ENCODE measurements at regions not wholly inside any gene's neighbourhood (a gene's known extent, or its start where the extent isn't known, plus 50 kb on each side); places are given as distances from the start of the nearest gene placed in this dataset.

- H3K9ac ChIP-seq (ENCODE audit: low read length): no peak overlapping the region
- no peaks in the 10 kb centered on the region for H3K4me1 ChIP-seq (ENCODE audit: insufficient read depth, low read length)
- no peak overlapping the region for H3K4me3 ChIP-seq (ENCODE audit: low read depth in 1 of 2, low read length in 2 of 2)
- no peaks in the 10 kb centered on the region for H3K36me3 ChIP-seq (ENCODE audit: insufficient read depth, low read length)
- H3K27me3 ChIP-seq (ENCODE audit: control insufficient read depth in 1 of 2, insufficient read depth in 2 of 2, low read length in 2 of 2): no peaks in the 10 kb centered on the region
- H3K27ac ChIP-seq (ENCODE audit: low read depth, low read length): no peak overlapping the region
- H3K9me3 ChIP-seq (ENCODE audit: low read length): no peaks in the 10 kb centered on the region
Observed at GRCh38 chrX:9166584-9166944, 132.6 kb upstream of the FAM9B start.

- H3K4me3 ChIP-seq (ENCODE audit: low read depth in 1 of 2, low read length in 2 of 2): no peak overlapping the region
- no peaks in the 10 kb centered on the region for H3K4me1 ChIP-seq (ENCODE audit: insufficient read depth, low read length)
- H3K27me3 ChIP-seq (ENCODE audit: control insufficient read depth in 1 of 2, insufficient read depth in 2 of 2, low read length in 2 of 2): no peaks in the 10 kb centered on the region
- no peak overlapping the region for H3K9ac ChIP-seq (ENCODE audit: low read length)
- no peaks in the 10 kb centered on the region for H3K36me3 ChIP-seq (ENCODE audit: insufficient read depth, low read length)
- H3K9me3 ChIP-seq (ENCODE audit: low read length): no peaks in the 10 kb centered on the region
- no peak overlapping the region for H3K27ac ChIP-seq (ENCODE audit: low read depth, low read length)
Observed at GRCh38 chrX:9171841-9172463, 138.0 kb upstream of the FAM9B start.

- H3K4me1 ChIP-seq (ENCODE audit: insufficient read depth, low read length): no peaks in the 10 kb centered on the region
- no peaks in the 10 kb centered on the region for H3K27me3 ChIP-seq (ENCODE audit: control insufficient read depth in 1 of 2, insufficient read depth in 2 of 2, low read length in 2 of 2)
- no peak overlapping the region for H3K4me3 ChIP-seq (ENCODE audit: low read depth in 1 of 2, low read length in 2 of 2)
- H3K9ac ChIP-seq (ENCODE audit: low read length): no peak overlapping the region
- H3K9me3 ChIP-seq (ENCODE audit: low read length): no peaks in the 10 kb centered on the region
- H3K36me3 ChIP-seq (ENCODE audit: insufficient read depth, low read length): no peaks in the 10 kb centered on the region
- H3K27ac ChIP-seq (ENCODE audit: low read depth, low read length): no peak overlapping the region
Observed at GRCh38 chrX:9172464-9172850, 138.5 kb upstream of the FAM9B start.

DNA sequence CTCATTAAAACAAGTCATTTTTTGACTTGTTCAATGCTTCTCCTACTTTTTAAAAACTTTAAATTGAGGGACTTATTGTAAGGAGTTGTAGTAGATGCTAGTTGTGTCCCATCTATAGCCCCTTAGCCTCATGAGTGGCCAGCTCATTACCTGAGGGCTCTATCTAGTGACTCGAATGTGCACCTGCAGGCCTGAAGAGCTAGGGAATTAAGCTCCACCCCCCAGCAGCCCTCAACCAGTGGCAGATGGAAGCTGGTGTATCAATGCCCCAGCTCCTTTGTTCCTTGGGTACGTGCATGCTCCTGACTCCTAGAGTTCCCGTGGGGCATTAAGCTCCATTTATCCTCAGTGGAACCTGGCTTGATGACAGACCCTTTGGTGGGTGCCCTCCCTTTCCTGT, 146.7 kb upstream of the FAM9B start:
- Histone ChIP-seq H3K36me3 (ENCODE audit: insufficient read depth, low read length) (no peaks in the 10 kb centered on the region), H3K27me3 (ENCODE audit: control insufficient read depth in 1 of 2, insufficient read depth in 2 of 2, low read length in 2 of 2) (no peaks in the 10 kb centered on the region), H3K9me3 (ENCODE audit: low read length) (no peaks in the 10 kb centered on the region), H3K4me3 (ENCODE audit: low read depth in 1 of 2, low read length in 2 of 2) (no peak overlapping the region), H3K9ac (ENCODE audit: low read length) (no peak overlapping the region), H3K27ac (ENCODE audit: low read depth, low read length) (no peak overlapping the region), H3K4me1 (ENCODE audit: insufficient read depth, low read length) (no peaks in the 10 kb centered on the region)

DNA sequence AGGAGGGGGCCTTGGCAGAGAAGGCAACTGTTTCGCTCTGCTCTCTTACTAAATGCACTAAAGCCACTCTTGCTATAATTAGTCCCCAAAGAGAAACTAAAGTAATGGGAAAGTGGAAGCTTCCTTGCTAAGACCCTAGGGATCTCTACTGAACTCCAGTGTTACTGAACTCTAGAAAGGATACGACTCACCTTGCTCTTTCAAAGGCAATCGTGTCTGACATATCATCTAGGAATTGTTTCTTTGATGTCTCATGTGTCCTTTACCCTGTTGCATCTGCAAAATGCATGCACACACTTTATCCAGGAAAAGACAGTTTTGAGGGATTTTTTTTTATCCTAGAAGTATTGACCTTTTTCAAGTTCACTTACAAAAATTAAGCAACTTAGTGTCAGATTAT, 148.1 kb upstream of the FAM9B start:
- Histone ChIP-seq H3K9me3 (ENCODE audit: low read length) (no peaks in the 10 kb centered on the region), H3K27me3 (ENCODE audit: control insufficient read depth in 1 of 2, insufficient read depth in 2 of 2, low read length in 2 of 2) (no peaks in the 10 kb centered on the region)

GRCh38 chrX:9183481-9183880, 149.6 kb upstream of the FAM9B start:
- no peaks in the 10 kb centered on the region for H3K4me1 ChIP-seq (ENCODE audit: insufficient read depth, low read length)
- no peaks in the 10 kb centered on the region for H3K27me3 ChIP-seq (ENCODE audit: control insufficient read depth in 1 of 2, insufficient read depth in 2 of 2, low read length in 2 of 2)
- no peak overlapping the region for H3K9ac ChIP-seq (ENCODE audit: low read length)
- no peaks in the 10 kb centered on the region for H3K36me3 ChIP-seq (ENCODE audit: insufficient read depth, low read length)
- no peaks in the 10 kb centered on the region for H3K9me3 ChIP-seq (ENCODE audit: low read length)
- H3K27ac ChIP-seq (ENCODE audit: low read depth, low read length): no peak overlapping the region
- H3K4me3 ChIP-seq (ENCODE audit: low read depth in 1 of 2, low read length in 2 of 2): no peak overlapping the region

More for the DNA sequence above, 148.1 kb upstream of the FAM9B start:
- no peak overlapping the region for H3K9ac ChIP-seq (ENCODE audit: low read length)
- H3K4me3 ChIP-seq (ENCODE audit: low read depth in 1 of 2, low read length in 2 of 2): no peak overlapping the region
- H3K4me1 ChIP-seq (ENCODE audit: insufficient read depth, low read length): no peaks in the 10 kb centered on the region
- H3K27ac ChIP-seq (ENCODE audit: low read depth, low read length): no peak overlapping the region
- H3K36me3 ChIP-seq (ENCODE audit: insufficient read depth, low read length): no peaks in the 10 kb centered on the region

- Histone ChIP-seq H3K27ac (ENCODE audit: low read depth, low read length) (no peak overlapping the region), H3K9me3 (ENCODE audit: low read length) (no peaks in the 10 kb centered on the region), H3K4me1 (ENCODE audit: insufficient read depth, low read length) (no peaks in the 10 kb centered on the region), H3K4me3 (ENCODE audit: low read depth in 1 of 2, low read length in 2 of 2) (no peak overlapping the region), H3K36me3 (ENCODE audit: insufficient read depth, low read length) (no peaks in the 10 kb centered on the region), H3K9ac (ENCODE audit: low read length) (no peak overlapping the region), H3K27me3 (ENCODE audit: control insufficient read depth in 1 of 2, insufficient read depth in 2 of 2, low read length in 2 of 2) (no peaks in the 10 kb centered on the region)
Observed at GRCh38 chrX:9184211-9184610, 150.3 kb upstream of the FAM9B start.

DNA sequence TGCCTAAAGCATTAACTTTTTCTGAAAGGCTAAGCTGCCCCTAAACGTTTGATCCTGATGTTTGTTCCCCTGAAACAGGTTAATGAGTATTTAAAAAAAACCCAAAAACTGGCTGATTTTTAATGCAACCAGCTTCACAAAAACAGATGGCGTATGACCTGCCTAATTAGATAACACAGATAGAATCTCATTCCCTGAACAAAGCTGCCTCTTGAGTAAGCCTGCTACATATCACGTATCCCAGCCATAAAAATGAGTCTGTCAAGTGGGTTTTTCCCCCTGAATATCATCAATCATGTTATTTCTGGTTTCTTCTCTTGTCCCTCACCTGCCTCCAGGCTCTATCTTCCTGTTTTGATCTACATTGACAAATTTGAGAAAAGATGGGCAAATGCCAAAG, 154.2 kb upstream of the FAM9B start:
- no peaks in the 10 kb centered on the region for H3K27me3 ChIP-seq (ENCODE audit: control insufficient read depth in 1 of 2, insufficient read depth in 2 of 2, low read length in 2 of 2)
- H3K4me3 ChIP-seq (ENCODE audit: low read depth in 1 of 2, low read length in 2 of 2): no peak overlapping the region
- H3K4me1 ChIP-seq (ENCODE audit: insufficient read depth, low read length): no peaks in the 10 kb centered on the region
- H3K9me3 ChIP-seq (ENCODE audit: low read length): no peaks in the 10 kb centered on the region
- H3K27ac ChIP-seq (ENCODE audit: low read depth, low read length): no peak overlapping the region
- H3K36me3 ChIP-seq (ENCODE audit: insufficient read depth, low read length): no peaks in the 10 kb centered on the region
- H3K9ac ChIP-seq (ENCODE audit: low read length): no peak overlapping the region

DNA sequence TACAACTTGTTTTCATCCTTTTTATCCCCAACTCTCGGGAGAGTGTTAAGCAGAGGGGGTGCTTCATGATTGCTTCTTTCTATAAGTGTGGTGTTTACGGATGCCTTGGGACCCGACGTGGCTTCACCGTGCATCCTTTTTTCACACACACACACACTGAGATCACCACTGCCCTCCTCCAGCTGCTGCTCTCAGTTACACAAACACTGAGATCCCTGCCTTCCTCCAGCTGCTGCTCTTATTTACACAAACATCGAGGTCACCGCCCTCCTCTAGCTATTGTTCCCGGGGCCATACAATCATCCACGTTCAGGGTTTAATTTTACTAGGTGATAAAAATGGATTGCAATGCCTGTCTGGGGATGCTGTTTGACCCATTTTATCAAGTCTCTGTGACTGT, 155.4 kb upstream of the FAM9B start:
- Histone ChIP-seq H3K9ac (ENCODE audit: low read length) (no peak overlapping the region), H3K4me3 (ENCODE audit: low read depth in 1 of 2, low read length in 2 of 2) (no peak overlapping the region), H3K36me3 (ENCODE audit: insufficient read depth, low read length) (no peaks in the 10 kb centered on the region), H3K27me3 (ENCODE audit: control insufficient read depth in 1 of 2, insufficient read depth in 2 of 2, low read length in 2 of 2) (no peaks in the 10 kb centered on the region), H3K4me1 (ENCODE audit: insufficient read depth, low read length) (no peaks in the 10 kb centered on the region), H3K9me3 (ENCODE audit: low read length) (no peaks in the 10 kb centered on the region), H3K27ac (ENCODE audit: low read depth, low read length) (no peak overlapping the region)

DNA sequence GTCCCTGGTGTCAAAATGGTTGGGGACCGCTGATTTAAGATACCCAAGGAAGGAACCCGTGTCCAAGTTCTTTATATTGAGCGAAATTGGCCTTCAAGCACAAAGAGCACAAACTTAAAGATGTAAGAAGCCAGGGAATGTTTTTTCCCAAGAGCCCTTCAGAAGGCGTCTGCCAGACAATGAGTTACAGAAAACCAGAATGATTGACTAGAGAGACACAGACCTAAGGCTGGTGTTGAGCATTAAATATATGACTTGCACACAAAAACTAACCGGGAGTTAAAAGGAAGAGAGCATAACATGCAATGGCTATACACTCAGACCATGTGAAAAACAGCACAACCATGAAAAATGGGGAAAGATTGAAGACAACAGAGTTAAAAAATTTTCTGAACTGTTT, 157.5 kb upstream of the FAM9B start:
- no peak overlapping the region for H3K4me3 ChIP-seq (ENCODE audit: low read depth in 1 of 2, low read length in 2 of 2)
- H3K9ac ChIP-seq (ENCODE audit: low read length): no peak overlapping the region
- H3K27me3 ChIP-seq (ENCODE audit: control insufficient read depth in 1 of 2, insufficient read depth in 2 of 2, low read length in 2 of 2): no peaks in the 10 kb centered on the region
- H3K9me3 ChIP-seq (ENCODE audit: low read length): no peaks in the 10 kb centered on the region
- no peaks in the 10 kb centered on the region for H3K36me3 ChIP-seq (ENCODE audit: insufficient read depth, low read length)
- no peaks in the 10 kb centered on the region for H3K4me1 ChIP-seq (ENCODE audit: insufficient read depth, low read length)
- H3K27ac ChIP-seq (ENCODE audit: low read depth, low read length): no peak overlapping the region

- H3K4me1 ChIP-seq (ENCODE audit: insufficient read depth, low read length): no peaks in the 10 kb centered on the region
- no peak overlapping the region for H3K9ac ChIP-seq (ENCODE audit: low read length)
- H3K36me3 ChIP-seq (ENCODE audit: insufficient read depth, low read length): no peaks in the 10 kb centered on the region
- no peaks in the 10 kb centered on the region for H3K27me3 ChIP-seq (ENCODE audit: control insufficient read depth in 1 of 2, insufficient read depth in 2 of 2, low read length in 2 of 2)
- H3K4me3 ChIP-seq (ENCODE audit: low read depth in 1 of 2, low read length in 2 of 2): no peak overlapping the region
- no peak overlapping the region for H3K27ac ChIP-seq (ENCODE audit: low read depth, low read length)
- no peaks in the 10 kb centered on the region for H3K9me3 ChIP-seq (ENCODE audit: low read length)
Observed at GRCh38 chrX:9195199-9195880, 161.4 kb upstream of the FAM9B start.

DNA sequence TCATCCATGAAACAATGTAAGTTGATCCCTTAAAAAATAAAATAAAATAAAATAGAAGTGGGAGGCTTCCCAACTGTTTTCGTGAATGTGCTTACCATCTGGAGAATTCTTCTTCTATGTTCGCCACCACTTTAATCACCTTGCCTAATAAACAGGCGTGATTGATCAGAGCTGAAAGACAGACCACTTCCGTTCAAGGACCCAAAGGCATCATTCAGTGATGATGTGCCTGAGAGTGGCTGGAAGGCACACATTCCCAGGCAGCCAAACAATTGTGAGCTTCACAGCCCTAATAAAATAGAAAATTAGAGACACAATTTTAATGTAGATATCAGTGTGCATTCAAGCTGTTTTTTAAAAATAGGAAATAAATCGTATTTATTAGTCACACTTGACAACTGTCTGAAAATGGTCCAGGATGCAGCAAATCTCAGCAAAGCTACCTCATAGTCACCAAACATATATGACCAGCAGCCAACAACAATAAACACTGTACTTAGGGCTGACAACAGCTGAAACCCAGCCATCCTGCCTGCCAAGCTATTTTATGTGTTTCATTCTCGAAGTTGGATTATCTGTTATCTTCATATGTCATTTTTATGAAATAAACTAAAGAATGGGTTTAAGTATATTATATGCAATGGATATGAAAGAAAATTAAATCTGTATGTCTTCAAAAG, 163.2 kb upstream of the FAM9B start:
- H3K27ac ChIP-seq (ENCODE audit: low read depth, low read length): no peak overlapping the region
- H3K4me3 ChIP-seq (ENCODE audit: low read depth in 1 of 2, low read length in 2 of 2): no peak overlapping the region
- H3K4me1 ChIP-seq (ENCODE audit: insufficient read depth, low read length): no peaks in the 10 kb centered on the region
- no peaks in the 10 kb centered on the region for H3K9me3 ChIP-seq (ENCODE audit: low read length)
- H3K9ac ChIP-seq (ENCODE audit: low read length): no peak overlapping the region
- no peaks in the 10 kb centered on the region for H3K36me3 ChIP-seq (ENCODE audit: insufficient read depth, low read length)
- H3K27me3 ChIP-seq (ENCODE audit: control insufficient read depth in 1 of 2, insufficient read depth in 2 of 2, low read length in 2 of 2): no peaks in the 10 kb centered on the region

All from muscle layer of colon (tissue), 2 donors.